HG02798 (cell line): ENCODE measurements at regions not wholly inside any gene's neighbourhood (a gene's known extent, or its start where the extent isn't known, plus 50 kb on each side); places are given as distances from the start of the nearest gene placed in this dataset.
"Not testable (repeated sequence)": the region's sequence is repeated elsewhere in the genome, so short reads cannot be mapped to it uniquely, and the experiment has no call there.

Experiments used
- ATAC-seq: cut with Tn5 transposase; IDR thresholded peaks from one replicate; pipeline ENCODE4 v1.9.1; 2021; ENCODE audit warnings: mild to moderate bottlenecking; ENCODE audit not compliant: unreplicated experiment, poor library complexity

- ATAC-seq = no peak
Measured at GRCh38 chr6:163889904-163890514, 475.5 kb downstream of the QKI start.

GRCh38 chr6:163888030-163888819, 473.7 kb downstream of the QKI start:
- no peak for ATAC-seq

- ATAC-seq = no peak
Measured at GRCh38 chr6:163886428-163886827, 471.9 kb downstream of the QKI start.

- ATAC-seq = no peak
Measured at GRCh38 chr6:163883984-163884383, 469.5 kb downstream of the QKI start.

- ATAC-seq = no peak
Measured at GRCh38 chr6:163878698-163879097, 464.2 kb downstream of the QKI start.

GRCh38 chr6:163877877-163878639, 463.5 kb downstream of the QKI start:
- no peak for ATAC-seq

GRCh38 chr6:163876391-163876790, 461.9 kb downstream of the QKI start:
- ATAC-seq = no peak

GRCh38 chr6:163874784-163875183, 460.3 kb downstream of the QKI start:
- ATAC-seq = no peak

- ATAC-seq = no peak
Measured at GRCh38 chr6:163872335-163872734, 457.8 kb downstream of the QKI start.

- ATAC-seq = no peak
Measured at GRCh38 chr6:163871616-163872015, 457.1 kb downstream of the QKI start.

- no peak for ATAC-seq
Measured at GRCh38 chr6:163867518-163868292, 453.2 kb downstream of the QKI start.

GRCh38 chr6:163866192-163866591, 451.7 kb downstream of the QKI start:
- no peak for ATAC-seq

- no peak for ATAC-seq
Measured at GRCh38 chr6:163863565-163863964, 449.0 kb downstream of the QKI start.

- no peak for ATAC-seq
Measured at GRCh38 chr6:163862701-163863100, 448.2 kb downstream of the QKI start.

- ATAC-seq = no peak
Measured at GRCh38 chr6:163861627-163862026, 447.1 kb downstream of the QKI start.

- no peak for ATAC-seq
Measured at GRCh38 chr6:163860287-163861081, 446.0 kb downstream of the QKI start.

- not testable (repeated sequence) for ATAC-seq
Measured at GRCh38 chr6:163858870-163859269, 444.4 kb downstream of the QKI start.

- no peak for ATAC-seq
Measured at GRCh38 chr6:163857421-163857820, 442.9 kb downstream of the QKI start.

- no peak for ATAC-seq
Measured at GRCh38 chr6:163850874-163851273, 436.4 kb downstream of the QKI start.

- no peak for ATAC-seq
Measured at GRCh38 chr6:163844761-163845160, 430.2 kb downstream of the QKI start.
